ENCODE measurements at regions not wholly inside any gene's neighbourhood (a gene's known extent, or its start where the extent isn't known, plus 50 kb on each side); places are given as distances from the start of the nearest gene placed in this dataset.

DNA sequence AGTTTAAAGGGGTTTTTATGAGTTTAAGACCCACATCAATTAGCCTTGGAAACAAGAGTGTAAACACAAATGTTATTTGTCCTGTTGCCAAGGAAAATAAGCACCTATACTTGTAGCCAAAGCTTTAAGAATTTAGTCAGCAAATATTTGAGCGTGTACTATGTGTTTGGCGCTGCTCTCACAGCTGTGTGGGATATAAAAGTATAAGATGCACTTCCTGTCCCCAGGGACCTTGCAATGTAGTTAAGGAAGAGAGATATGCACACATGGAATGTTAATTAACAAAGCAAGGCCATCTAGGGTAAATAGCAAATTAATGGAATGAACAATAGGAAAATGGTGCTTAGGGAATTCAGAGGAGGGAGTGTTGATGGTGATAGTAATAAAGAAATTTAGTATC is 134.9 kb upstream of the SRRM4 start:
- ATAC-seq (no peak), DNase-seq (no peak)
- Histone ChIP-seq H3K9me3 (no peaks in the 10 kb centered on the region), H3K4me1 (no peaks in the 10 kb centered on the region), H3K36me3 (no peaks in the 10 kb centered on the region), H3K4me3 (no peak overlapping the region), H3K27ac (no peak overlapping the region), H3K27me3 (peaks cover 13% of the 10 kb centered on the region)
- TF ChIP-seq CTCF (IDR thresholded peaks at IDR 0.05): no peak
- intact Hi-C loops (cut with DNase I): no loop called here

GRCh38 chr12:118850244-118850825 is 131.0 kb upstream of the SRRM4 start:
- ATAC-seq: peak; percentile 56
- Histone ChIP-seq H3K4me3 (no peak overlapping the region), H3K4me1 (no peaks in the 10 kb centered on the region), H3K9me3 (no peaks in the 10 kb centered on the region), H3K27ac (no peak overlapping the region), H3K27me3 (peaks cover 17% of the 10 kb centered on the region), H3K36me3 (no peaks in the 10 kb centered on the region)
- intact Hi-C loops (cut with DNase I): no loop called here
- peak; percentile 57 for TF ChIP-seq CTCF (IDR thresholded peaks at IDR 0.05)
- no peak for DNase-seq

- Histone ChIP-seq H3K4me3 (no peak overlapping the region), H3K27me3 (peaks cover 19% of the 10 kb centered on the region), H3K4me1 (no peaks in the 10 kb centered on the region), H3K9me3 (no peaks in the 10 kb centered on the region), H3K36me3 (no peaks in the 10 kb centered on the region), H3K27ac (no peak overlapping the region)
- ATAC-seq: no peak
- intact Hi-C loops (cut with DNase I): no loop called here
- no peak for DNase-seq
- TF ChIP-seq CTCF (IDR thresholded peaks at IDR 0.05): no peak
Measured at GRCh38 chr12:118851891-118852290, 129.4 kb upstream of the SRRM4 start.

- ATAC-seq (no peak), DNase-seq (no peak)
- H3K27ac ChIP-seq: no peak overlapping the region
- H3K4me3 ChIP-seq: no peak overlapping the region
- no peaks in the 10 kb centered on the region for H3K9me3 ChIP-seq
- no peaks in the 10 kb centered on the region for H3K4me1 ChIP-seq
- TF ChIP-seq CTCF (IDR thresholded peaks at IDR 0.05): peak; percentile 6
- intact Hi-C loops (cut with DNase I): no loop called here
- no peaks in the 10 kb centered on the region for H3K36me3 ChIP-seq
- H3K27me3 ChIP-seq: peaks cover 19% of the 10 kb centered on the region
Measured at GRCh38 chr12:118853634-118854033, 127.7 kb upstream of the SRRM4 start.

- intact Hi-C loops (cut with DNase I): no loop called here
- TF ChIP-seq CTCF (IDR thresholded peaks at IDR 0.05): no peak
Measured at GRCh38 chr12:118855858-118856257, 125.5 kb upstream of the SRRM4 start.

DNA sequence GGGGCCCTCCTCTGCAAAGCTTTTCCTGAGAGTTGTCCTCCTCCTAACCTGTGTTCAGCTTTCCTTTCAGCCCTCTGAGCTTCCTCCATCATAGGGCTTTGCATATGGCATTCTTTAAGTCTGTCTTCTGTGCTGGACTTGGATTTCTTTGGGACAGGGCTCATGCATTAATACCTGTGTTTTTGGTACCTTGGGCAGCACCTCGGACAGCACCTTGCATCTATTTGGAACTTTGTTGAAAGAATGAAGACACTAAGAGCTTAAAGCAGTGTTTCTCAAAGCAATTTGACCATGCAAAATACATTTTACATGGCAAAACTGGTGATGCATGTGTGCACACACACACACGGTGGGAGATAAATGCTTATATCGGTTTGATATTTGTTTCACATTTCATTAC is 115.0 kb upstream of the SRRM4 start:
- Histone ChIP-seq H3K4me3 (no peak overlapping the region), H3K9me3 (no peaks in the 10 kb centered on the region), H3K27me3 (peaks cover 8% of the 10 kb centered on the region), H3K36me3 (no peaks in the 10 kb centered on the region), H3K4me1 (no peaks in the 10 kb centered on the region), H3K27ac (no peak overlapping the region)
- DNase-seq: no peak
- ATAC-seq: no peak
- intact Hi-C loops (cut with DNase I): no loop called here
- TF ChIP-seq CTCF (IDR thresholded peaks at IDR 0.05): no peak

More at GRCh38 chr12:118855858-118856257, 125.5 kb upstream of the SRRM4 start:
- no peaks in the 10 kb centered on the region for H3K36me3 ChIP-seq
- H3K4me3 ChIP-seq: no peak overlapping the region
- no peaks in the 10 kb centered on the region for H3K9me3 ChIP-seq
- DNase-seq (no peak), ATAC-seq (no peak)
- H3K27me3 ChIP-seq: peaks cover 10% of the 10 kb centered on the region
- no peaks in the 10 kb centered on the region for H3K4me1 ChIP-seq
- no peak overlapping the region for H3K27ac ChIP-seq

Data from upper lobe of right lung (tissue), 1 donor.